HEK293 (cell line): ENCODE measurements at regions not wholly inside any gene's neighbourhood (a gene's known extent, or its start where the extent isn't known, plus 50 kb on each side); places are given as distances from the start of the nearest gene placed in this dataset.

Experiments used
- CTCF ChIA-PET: fragments of 350-600 bp; formaldehyde crosslinking; extraction: SDS; loops from one replicate; lab custom pipeline; 2021; ENCODE audit warnings: antibody characterized with exemption; lab: Yijun Ruan, JAX
- POLR2A ChIA-PET: fragments of 300-600 bp; formaldehyde crosslinking; extraction: SDS; loops from one replicate; lab custom pipeline; 2020; ENCODE audit warnings: antibody characterized with exemption, inconsistent platforms; lab: Yijun Ruan, JAX
- H3K27ac ChIP-seq: fragments of 200-500 bp; sonication (Bioruptor generic); 2 replicates; pipeline ENCODE4 v1.5.1; 2014; ENCODE audit warnings: low read depth, low read length, control low read depth, inconsistent platforms; ENCODE audit errors: extremely low read depth
- H3K36me3 ChIP-seq, 2 experiments: fragments of 200-500 bp in 1 of 2; sonication (Bioruptor generic) in 1 of 2; 1 replicate in 1 of 2; 2 replicates in 1 of 2; pipeline ENCODE4 v1.5.1; 2014 to 2017; ENCODE audit warnings: inconsistent platforms in 2 of 2, low read length in 2 of 2; ENCODE audit not compliant: control insufficient read depth in 2 of 2, insufficient read depth in 1 of 2
- H3K4me1 ChIP-seq: fragments of 200-500 bp; sonication (Bioruptor generic); 2 replicates; pipeline ENCODE4 v1.5.1; 2014; ENCODE audit warnings: mild to moderate bottlenecking, low read length, inconsistent platforms; ENCODE audit not compliant: control insufficient read depth, insufficient read depth
- H3K4me3 ChIP-seq: 2 replicates; pipeline ENCODE4 v1.5.1; 2011; ENCODE audit warnings: low read depth, mild to moderate bottlenecking, control low read depth, low read length, moderate library complexity
- H3K9me3 ChIP-seq: fragments of 200-500 bp; sonication (Bioruptor generic); 2 replicates; pipeline ENCODE4 v1.5.1; 2014; ENCODE audit warnings: low read depth, low read length, inconsistent platforms; ENCODE audit not compliant: control insufficient read depth, insufficient read depth
- HOXD13 ChIP-seq: sonication (generic); formaldehyde crosslinking; IDR thresholded peaks from 2 replicates; pipeline ENCODE4 v1.8.0; 2022; ENCODE audit warnings: missing genetic modification reagents, borderline replicate concordance
- KLF1 ChIP-seq: fragments of 450-650 bp; formaldehyde crosslinking; IDR thresholded peaks from 2 replicates; pipeline ENCODE4 v1.5.1; 2016; ENCODE audit warnings: missing biosample characterization, missing genetic modification characterization
- KLF10 ChIP-seq: fragments of 450-650 bp; IDR thresholded peaks from 2 replicates; pipeline ENCODE4 v1.5.1; 2018; ENCODE audit warnings: missing biosample characterization, mild to moderate bottlenecking, missing genetic modification characterization
- KLF9 ChIP-seq: fragments of 450-650 bp; formaldehyde crosslinking; IDR thresholded peaks from 2 replicates; pipeline ENCODE4 v1.5.1; 2016; ENCODE audit warnings: missing biosample characterization, missing genetic modification characterization, low read depth
- MEIS1 ChIP-seq: sonication (generic); formaldehyde crosslinking; IDR thresholded peaks from 2 replicates; pipeline ENCODE4 v1.8.1; 2022; ENCODE audit warnings: missing genetic modification reagents, mild to moderate bottlenecking, borderline replicate concordance
- SP3 ChIP-seq: fragments of 450-650 bp; formaldehyde crosslinking; IDR thresholded peaks from 2 replicates; pipeline ENCODE4 v1.5.1; 2016; ENCODE audit warnings: missing biosample characterization, missing genetic modification characterization
- ZEB2 ChIP-seq: fragments of 450-650 bp; formaldehyde crosslinking; IDR thresholded peaks from 2 replicates; pipeline ENCODE4 v1.5.1; 2016; ENCODE audit warnings: missing biosample characterization, missing genetic modification characterization
- ZNF132 ChIP-seq: fragments of 450-650 bp; formaldehyde crosslinking; IDR thresholded peaks from 2 replicates; pipeline ENCODE4 v1.5.1; 2017; ENCODE audit warnings: missing biosample characterization, missing genetic modification characterization, borderline replicate concordance
- ZNF140 ChIP-seq: fragments of 450-650 bp; formaldehyde crosslinking; IDR thresholded peaks from 2 replicates; pipeline ENCODE4 v1.5.1; 2016; ENCODE audit warnings: missing biosample characterization, missing genetic modification characterization
- ZNF146 ChIP-seq: fragments of 450-650 bp; formaldehyde crosslinking; IDR thresholded peaks from 2 replicates; pipeline ENCODE4 v1.5.1; 2016; ENCODE audit warnings: missing biosample characterization, missing genetic modification characterization
- ZNF175 ChIP-seq: fragments of 450-650 bp; formaldehyde crosslinking; IDR thresholded peaks from 2 replicates; pipeline ENCODE4 v1.5.1; 2016; ENCODE audit warnings: missing biosample characterization, missing genetic modification characterization
- ZNF214 ChIP-seq: fragments of 450-650 bp; formaldehyde crosslinking; IDR thresholded peaks from 2 replicates; pipeline ENCODE4 v1.5.1; 2017; ENCODE audit warnings: missing biosample characterization, mild to moderate bottlenecking, missing genetic modification characterization, borderline replicate concordance
- ZNF24 ChIP-seq: fragments of 450-650 bp; formaldehyde crosslinking; IDR thresholded peaks from 2 replicates; pipeline ENCODE4 v1.5.1; 2016; ENCODE audit warnings: missing biosample characterization, missing genetic modification characterization
- ZNF350 ChIP-seq: fragments of 450-650 bp; formaldehyde crosslinking; IDR thresholded peaks from 2 replicates; pipeline ENCODE4 v1.5.0; 2017; ENCODE audit warnings: missing biosample characterization, mild to moderate bottlenecking, missing genetic modification characterization
- ZNF404 ChIP-seq: fragments of 450-650 bp; formaldehyde crosslinking; IDR thresholded peaks from 2 replicates; pipeline ENCODE4 v1.5.1; 2017; ENCODE audit warnings: missing biosample characterization, missing genetic modification characterization
- ZNF473 ChIP-seq: fragments of 450-650 bp; formaldehyde crosslinking; IDR thresholded peaks from 2 replicates; pipeline ENCODE4 v1.5.1; 2017; ENCODE audit warnings: missing biosample characterization, missing genetic modification characterization
- ZNF48 ChIP-seq: fragments of 450-650 bp; formaldehyde crosslinking; IDR thresholded peaks from 2 replicates; pipeline ENCODE4 v1.5.1; 2016; ENCODE audit warnings: missing biosample characterization, missing genetic modification characterization
- ZNF501 ChIP-seq: fragments of 450-650 bp; formaldehyde crosslinking; IDR thresholded peaks from 2 replicates; pipeline ENCODE4 v1.5.1; 2016; ENCODE audit warnings: missing biosample characterization, missing genetic modification characterization
- ZNF561 ChIP-seq: fragments of 450-650 bp; IDR thresholded peaks from 2 replicates; pipeline ENCODE4 v1.5.1; 2018; ENCODE audit warnings: missing biosample characterization, missing genetic modification characterization, borderline replicate concordance
- ZNF610 ChIP-seq: fragments of 450-650 bp; formaldehyde crosslinking; IDR thresholded peaks from 2 replicates; pipeline ENCODE4 v1.5.1; 2016; ENCODE audit warnings: missing biosample characterization, missing genetic modification characterization, borderline replicate concordance
- ZNF707 ChIP-seq: fragments of 450-650 bp; formaldehyde crosslinking; IDR thresholded peaks from 2 replicates; pipeline ENCODE4 v1.5.1; 2016; ENCODE audit warnings: missing biosample characterization, missing genetic modification characterization
- ZNF837 ChIP-seq: fragments of 450-650 bp; formaldehyde crosslinking; IDR thresholded peaks from 2 replicates; pipeline ENCODE4 v1.5.1; 2016; ENCODE audit warnings: missing biosample characterization, missing genetic modification characterization
- TF ChIP-seq, protein P1 (sequence below): fragments of 450-650 bp; formaldehyde crosslinking; conservative IDR thresholded peaks from 2 replicates; pipeline ENCODE4 v1.5.1; 2016; ENCODE audit warnings: low read depth, missing biosample characterization, missing genetic modification characterization
- TF ChIP-seq, protein P2 (sequence below): fragments of 450-650 bp; formaldehyde crosslinking; IDR thresholded peaks from 2 replicates; pipeline ENCODE4 v1.5.1; 2016; ENCODE audit warnings: missing biosample characterization, missing genetic modification characterization

DNA sequence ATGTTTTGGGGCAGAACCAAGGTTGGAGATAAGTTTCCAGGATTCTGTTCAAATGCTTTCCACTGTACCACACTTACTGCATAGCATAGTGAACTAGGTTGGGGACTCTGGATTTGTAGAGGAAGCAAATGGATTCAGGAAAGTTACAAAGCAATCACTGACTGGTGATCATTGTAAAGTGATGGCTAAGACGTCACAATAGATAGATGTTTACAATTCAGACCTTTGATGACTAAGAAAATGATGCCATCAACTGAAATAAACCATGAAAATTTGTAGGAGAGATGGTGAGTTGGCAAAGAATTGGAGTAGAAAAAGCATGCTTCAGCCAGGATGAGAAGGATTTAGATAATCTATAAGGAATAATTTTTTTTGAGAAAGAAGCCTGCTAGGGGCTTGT, 178.0 kb downstream of the UBE2E3 start:
- POLR2A ChIA-PET = no interaction called here
- Histone ChIP-seq H3K4me3 (no peak overlapping the region), H3K36me3 (no peaks in the 10 kb centered on the region), H3K27ac (no peak overlapping the region), H3K4me1 (no peaks in the 10 kb centered on the region), H3K9me3 (no peaks in the 10 kb centered on the region)
- CTCF ChIA-PET = no interaction called here
- TF ChIP-seq ZNF214 = no peak
- TF ChIP-seq ZNF140 (tag by site-specific recombination) = no peak
- TF ChIP-seq ZNF561 (tag by site-specific recombination) = no peak
- no peak for TF ChIP-seq ZNF501 (tag by site-specific recombination)
- TF ChIP-seq ZNF48 (tag by site-specific recombination) = no peak
- no peak for TF ChIP-seq KLF1
- TF ChIP-seq ZNF610 = no peak
- TF ChIP-seq ZNF837 (tag by site-specific recombination) = no peak
- no peak for TF ChIP-seq ZNF175 (tag by site-specific recombination)
- no peak for TF ChIP-seq SP3 (tag by site-specific recombination)
- no peak for TF ChIP-seq ZNF146 (tag by site-specific recombination)
- no peak for TF ChIP-seq HOXD13
- TF ChIP-seq ZNF473 (tag by site-specific recombination) = no peak
- TF ChIP-seq ZNF24 (tag by site-specific recombination) = no peak
- no peak for TF ChIP-seq ZNF350 (tag by site-specific recombination)
- no peak for TF ChIP-seq MEIS1 (CRISPR knock-in tag)

DNA sequence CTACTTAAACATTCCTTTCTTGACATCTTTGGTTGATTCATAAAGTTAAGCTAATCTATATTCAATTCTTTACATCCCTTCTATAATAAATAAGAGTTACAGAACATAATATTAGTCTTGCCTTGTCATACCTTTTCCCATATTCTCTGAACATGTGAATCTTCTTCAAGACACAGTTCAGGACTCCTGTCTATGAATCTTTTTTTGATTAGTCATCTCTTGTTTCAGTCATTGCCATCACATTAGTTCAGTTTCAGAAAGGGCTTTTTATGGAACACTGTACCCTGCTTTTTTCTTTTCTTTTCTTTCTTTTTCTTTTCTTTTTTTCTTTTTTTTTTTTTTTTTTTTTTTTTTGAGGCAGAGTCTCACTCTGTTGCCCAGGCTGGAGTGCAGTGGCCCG, 181.2 kb downstream of the UBE2E3 start:
- POLR2A ChIA-PET = no interaction called here
- no peak overlapping the region for H3K27ac ChIP-seq

DNA sequence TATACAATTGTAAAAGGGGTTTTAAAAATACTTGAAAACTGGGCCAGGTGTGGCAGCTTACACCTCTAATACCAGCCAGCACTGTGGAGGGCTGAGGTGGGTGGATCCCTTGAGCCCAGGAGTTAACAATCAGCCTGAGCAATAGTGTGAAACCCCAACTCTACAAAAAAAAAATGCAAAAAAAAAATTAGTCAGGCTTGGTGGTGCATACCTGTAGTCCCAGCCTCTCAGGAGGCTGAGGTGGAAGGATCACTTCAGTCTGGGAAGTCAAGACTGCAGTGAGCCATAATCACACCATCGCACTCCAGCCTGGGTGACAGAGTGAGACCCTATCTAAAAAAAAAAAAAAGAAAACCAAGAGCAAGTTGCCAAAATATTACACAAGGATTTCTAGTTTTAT, 182.7 kb downstream of the UBE2E3 start:
- no peak overlapping the region for H3K27ac ChIP-seq
- H3K9me3 ChIP-seq = no peaks in the 10 kb centered on the region
- H3K36me3 ChIP-seq = no peaks in the 10 kb centered on the region
- CTCF ChIA-PET = no interaction called here
- TF ChIP-seq ZNF404 (tag by site-specific recombination) (no peak), KLF9 (tag by site-specific recombination) (no peak), ZNF132 (tag by site-specific recombination) (no peak), KLF10 (tag by site-specific recombination) (no peak), ZNF707 (tag by site-specific recombination) (no peak), ZNF501 (tag by site-specific recombination) (no peak), ZEB2 (tag by site-specific recombination) (no peak)
- TF ChIP-seq, protein P1, sequence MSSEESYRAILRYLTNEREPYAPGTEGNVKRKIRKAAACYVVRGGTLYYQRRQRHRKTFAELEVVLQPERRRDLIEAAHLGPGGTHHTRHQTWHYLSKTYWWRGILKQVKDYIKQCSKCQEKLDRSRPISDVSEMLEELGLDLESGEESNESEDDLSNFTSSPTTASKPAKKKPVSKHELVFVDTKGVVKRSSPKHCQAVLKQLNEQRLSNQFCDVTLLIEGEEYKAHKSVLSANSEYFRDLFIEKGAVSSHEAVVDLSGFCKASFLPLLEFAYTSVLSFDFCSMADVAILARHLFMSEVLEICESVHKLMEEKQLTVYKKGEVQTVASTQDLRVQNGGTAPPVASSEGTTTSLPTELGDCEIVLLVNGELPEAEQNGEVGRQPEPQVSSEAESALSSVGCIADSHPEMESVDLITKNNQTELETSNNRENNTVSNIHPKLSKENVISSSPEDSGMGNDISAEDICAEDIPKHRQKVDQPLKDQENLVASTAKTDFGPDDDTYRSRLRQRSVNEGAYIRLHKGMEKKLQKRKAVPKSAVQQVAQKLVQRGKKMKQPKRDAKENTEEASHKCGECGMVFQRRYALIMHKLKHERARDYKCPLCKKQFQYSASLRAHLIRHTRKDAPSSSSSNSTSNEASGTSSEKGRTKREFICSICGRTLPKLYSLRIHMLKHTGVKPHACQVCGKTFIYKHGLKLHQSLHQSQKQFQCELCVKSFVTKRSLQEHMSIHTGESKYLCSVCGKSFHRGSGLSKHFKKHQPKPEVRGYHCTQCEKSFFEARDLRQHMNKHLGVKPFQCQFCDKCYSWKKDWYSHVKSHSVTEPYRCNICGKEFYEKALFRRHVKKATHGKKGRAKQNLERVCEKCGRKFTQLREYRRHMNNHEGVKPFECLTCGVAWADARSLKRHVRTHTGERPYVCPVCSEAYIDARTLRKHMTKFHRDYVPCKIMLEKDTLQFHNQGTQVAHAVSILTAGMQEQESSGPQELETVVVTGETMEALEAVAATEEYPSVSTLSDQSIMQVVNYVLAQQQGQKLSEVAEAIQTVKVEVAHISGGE (tag by site-specific recombination) = no peak
- POLR2A ChIA-PET = no interaction called here
- H3K4me1 ChIP-seq = no peaks in the 10 kb centered on the region
- no peak overlapping the region for H3K4me3 ChIP-seq

More for the DNA sequence above, 181.2 kb downstream of the UBE2E3 start:
- H3K4me3 ChIP-seq = no peak overlapping the region
- H3K4me1 ChIP-seq = no peaks in the 10 kb centered on the region
- TF ChIP-seq, protein P2, sequence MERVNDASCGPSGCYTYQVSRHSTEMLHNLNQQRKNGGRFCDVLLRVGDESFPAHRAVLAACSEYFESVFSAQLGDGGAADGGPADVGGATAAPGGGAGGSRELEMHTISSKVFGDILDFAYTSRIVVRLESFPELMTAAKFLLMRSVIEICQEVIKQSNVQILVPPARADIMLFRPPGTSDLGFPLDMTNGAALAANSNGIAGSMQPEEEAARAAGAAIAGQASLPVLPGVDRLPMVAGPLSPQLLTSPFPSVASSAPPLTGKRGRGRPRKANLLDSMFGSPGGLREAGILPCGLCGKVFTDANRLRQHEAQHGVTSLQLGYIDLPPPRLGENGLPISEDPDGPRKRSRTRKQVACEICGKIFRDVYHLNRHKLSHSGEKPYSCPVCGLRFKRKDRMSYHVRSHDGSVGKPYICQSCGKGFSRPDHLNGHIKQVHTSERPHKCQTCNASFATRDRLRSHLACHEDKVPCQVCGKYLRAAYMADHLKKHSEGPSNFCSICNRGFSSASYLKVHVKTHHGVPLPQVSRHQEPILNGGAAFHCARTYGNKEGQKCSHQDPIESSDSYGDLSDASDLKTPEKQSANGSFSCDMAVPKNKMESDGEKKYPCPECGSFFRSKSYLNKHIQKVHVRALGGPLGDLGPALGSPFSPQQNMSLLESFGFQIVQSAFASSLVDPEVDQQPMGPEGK = no peak
- TF ChIP-seq ZNF404 (tag by site-specific recombination) = no peak
- no peaks in the 10 kb centered on the region for H3K9me3 ChIP-seq
- CTCF ChIA-PET = interaction anchor here (0.6 kb wide), 1 partner anchor 114 kb away, joined by 3 read pairs; no protein-coding TSS in a partner anchor
- H3K36me3 ChIP-seq = no peaks in the 10 kb centered on the region
